ENCODE measurements at regions not wholly inside any gene's neighbourhood (a gene's known extent, or its start where the extent isn't known, plus 50 kb on each side); places are given as distances from the start of the nearest gene placed in this dataset.

- Histone ChIP-seq H3K36me3 (ENCODE audit: control insufficient read depth, insufficient read depth, low read length) (no peaks in the 10 kb centered on the region), H3K9ac (ENCODE audit: low read length) (no peak overlapping the region), H3K4me3 (ENCODE audit: low read length) (no peak overlapping the region), H3K27me3 (ENCODE audit: control insufficient read depth, insufficient read depth, low read length) (no peaks in the 10 kb centered on the region), H3K4me1 (ENCODE audit: control insufficient read depth, insufficient read depth, low read length) (peaks cover 5% of the 10 kb centered on the region), H3K27ac (ENCODE audit: low read depth, low read length) (no peak overlapping the region)
Measured at GRCh38 chr14:58946431-58946830, 242.0 kb upstream of the DAAM1 start.

- Histone ChIP-seq H3K4me3 (ENCODE audit: low read length) (no peak overlapping the region), H3K9ac (ENCODE audit: low read length) (no peak overlapping the region), H3K27me3 (ENCODE audit: control insufficient read depth, insufficient read depth, low read length) (no peaks in the 10 kb centered on the region), H3K27ac (ENCODE audit: low read depth, low read length) (no peak overlapping the region), H3K4me1 (ENCODE audit: control insufficient read depth, insufficient read depth, low read length) (peaks cover 5% of the 10 kb centered on the region), H3K36me3 (ENCODE audit: control insufficient read depth, insufficient read depth, low read length) (no peaks in the 10 kb centered on the region)
Measured at GRCh38 chr14:58947156-58947555, 241.3 kb upstream of the DAAM1 start.

GRCh38 chr14:58947814-58948445, 240.5 kb upstream of the DAAM1 start:
- Histone ChIP-seq H3K36me3 (ENCODE audit: control insufficient read depth, insufficient read depth, low read length) (no peaks in the 10 kb centered on the region), H3K9ac (ENCODE audit: low read length) (no peak overlapping the region), H3K27me3 (ENCODE audit: control insufficient read depth, insufficient read depth, low read length) (no peaks in the 10 kb centered on the region), H3K4me1 (ENCODE audit: control insufficient read depth, insufficient read depth, low read length) (peaks cover 5% of the 10 kb centered on the region), H3K4me3 (ENCODE audit: low read length) (no peak overlapping the region), H3K27ac (ENCODE audit: low read depth, low read length) (no peak overlapping the region)

- Histone ChIP-seq H3K9ac (ENCODE audit: low read length) (no peak overlapping the region), H3K27ac (ENCODE audit: low read depth, low read length) (no peak overlapping the region)
Measured at GRCh38 chr14:58950555-58950954, 237.9 kb upstream of the DAAM1 start.

GRCh38 chr14:58951143-58951542, 237.3 kb upstream of the DAAM1 start:
- no peak overlapping the region for H3K9ac ChIP-seq (ENCODE audit: low read length)
- H3K36me3 ChIP-seq (ENCODE audit: control insufficient read depth, insufficient read depth, low read length) = no peaks in the 10 kb centered on the region
- H3K4me1 ChIP-seq (ENCODE audit: control insufficient read depth, insufficient read depth, low read length) = no peaks in the 10 kb centered on the region
- H3K27me3 ChIP-seq (ENCODE audit: control insufficient read depth, insufficient read depth, low read length) = no peaks in the 10 kb centered on the region
- H3K4me3 ChIP-seq (ENCODE audit: low read length) = no peak overlapping the region
- no peak overlapping the region for H3K27ac ChIP-seq (ENCODE audit: low read depth, low read length)

More at GRCh38 chr14:58950555-58950954, 237.9 kb upstream of the DAAM1 start:
- Histone ChIP-seq H3K4me1 (ENCODE audit: control insufficient read depth, insufficient read depth, low read length) (no peaks in the 10 kb centered on the region), H3K36me3 (ENCODE audit: control insufficient read depth, insufficient read depth, low read length) (no peaks in the 10 kb centered on the region), H3K27me3 (ENCODE audit: control insufficient read depth, insufficient read depth, low read length) (no peaks in the 10 kb centered on the region), H3K4me3 (ENCODE audit: low read length) (no peak overlapping the region)

GRCh38 chr14:58954052-58954451, 234.4 kb upstream of the DAAM1 start:
- Histone ChIP-seq H3K27ac (ENCODE audit: low read depth, low read length) (no peak overlapping the region), H3K9ac (ENCODE audit: low read length) (no peak overlapping the region), H3K36me3 (ENCODE audit: control insufficient read depth, insufficient read depth, low read length) (no peaks in the 10 kb centered on the region), H3K27me3 (ENCODE audit: control insufficient read depth, insufficient read depth, low read length) (no peaks in the 10 kb centered on the region), H3K4me3 (ENCODE audit: low read length) (no peak overlapping the region), H3K4me1 (ENCODE audit: control insufficient read depth, insufficient read depth, low read length) (no peaks in the 10 kb centered on the region)

GRCh38 chr14:58954901-58955861, 233.3 kb upstream of the DAAM1 start:
- Histone ChIP-seq H3K9ac (ENCODE audit: low read length) (no peak overlapping the region), H3K4me3 (ENCODE audit: low read length) (no peak overlapping the region), H3K36me3 (ENCODE audit: control insufficient read depth, insufficient read depth, low read length) (no peaks in the 10 kb centered on the region), H3K4me1 (ENCODE audit: control insufficient read depth, insufficient read depth, low read length) (no peaks in the 10 kb centered on the region), H3K27ac (ENCODE audit: low read depth, low read length) (no peak overlapping the region), H3K27me3 (ENCODE audit: control insufficient read depth, insufficient read depth, low read length) (no peaks in the 10 kb centered on the region)

GRCh38 chr14:58961045-58961731, 227.3 kb upstream of the DAAM1 start:
- Histone ChIP-seq H3K27ac (ENCODE audit: low read depth, low read length) (no peak overlapping the region), H3K27me3 (ENCODE audit: control insufficient read depth, insufficient read depth, low read length) (no peaks in the 10 kb centered on the region), H3K9ac (ENCODE audit: low read length) (no peak overlapping the region), H3K4me3 (ENCODE audit: low read length) (no peak overlapping the region), H3K36me3 (ENCODE audit: control insufficient read depth, insufficient read depth, low read length) (no peaks in the 10 kb centered on the region), H3K4me1 (ENCODE audit: control insufficient read depth, insufficient read depth, low read length) (no peaks in the 10 kb centered on the region)

- no peak overlapping the region for H3K27ac ChIP-seq (ENCODE audit: low read depth, low read length)
- H3K4me1 ChIP-seq (ENCODE audit: control insufficient read depth, insufficient read depth, low read length) = no peaks in the 10 kb centered on the region
Measured at GRCh38 chr14:58963873-58964597, 224.4 kb upstream of the DAAM1 start.

GRCh38 chr14:58964598-58964928, 223.9 kb upstream of the DAAM1 start:
- no peak overlapping the region for H3K4me3 ChIP-seq (ENCODE audit: low read length)
- H3K27ac ChIP-seq (ENCODE audit: low read depth, low read length) = no peak overlapping the region
- no peaks in the 10 kb centered on the region for H3K27me3 ChIP-seq (ENCODE audit: control insufficient read depth, insufficient read depth, low read length)
- no peaks in the 10 kb centered on the region for H3K36me3 ChIP-seq (ENCODE audit: control insufficient read depth, insufficient read depth, low read length)
- no peak overlapping the region for H3K9ac ChIP-seq (ENCODE audit: low read length)
- no peaks in the 10 kb centered on the region for H3K4me1 ChIP-seq (ENCODE audit: control insufficient read depth, insufficient read depth, low read length)

More at GRCh38 chr14:58963873-58964597, 224.4 kb upstream of the DAAM1 start:
- no peaks in the 10 kb centered on the region for H3K36me3 ChIP-seq (ENCODE audit: control insufficient read depth, insufficient read depth, low read length)
- no peak overlapping the region for H3K4me3 ChIP-seq (ENCODE audit: low read length)
- H3K27me3 ChIP-seq (ENCODE audit: control insufficient read depth, insufficient read depth, low read length) = no peaks in the 10 kb centered on the region
- no peak overlapping the region for H3K9ac ChIP-seq (ENCODE audit: low read length)

- no peak overlapping the region for H3K4me3 ChIP-seq (ENCODE audit: low read length)
- no peak overlapping the region for H3K9ac ChIP-seq (ENCODE audit: low read length)
- H3K27ac ChIP-seq (ENCODE audit: low read depth, low read length) = no peak overlapping the region
- no peaks in the 10 kb centered on the region for H3K36me3 ChIP-seq (ENCODE audit: control insufficient read depth, insufficient read depth, low read length)
- H3K4me1 ChIP-seq (ENCODE audit: control insufficient read depth, insufficient read depth, low read length) = peaks cover 3% of the 10 kb centered on the region
- H3K27me3 ChIP-seq (ENCODE audit: control insufficient read depth, insufficient read depth, low read length) = no peaks in the 10 kb centered on the region
Measured at GRCh38 chr14:58965601-58966000, 222.9 kb upstream of the DAAM1 start.

GRCh38 chr14:58966997-58967396, 221.5 kb upstream of the DAAM1 start:
- H3K36me3 ChIP-seq (ENCODE audit: control insufficient read depth, insufficient read depth, low read length) = no peaks in the 10 kb centered on the region
- peaks cover 10% of the 10 kb centered on the region for H3K4me1 ChIP-seq (ENCODE audit: control insufficient read depth, insufficient read depth, low read length)
- H3K9ac ChIP-seq (ENCODE audit: low read length) = no peak overlapping the region
- H3K27me3 ChIP-seq (ENCODE audit: control insufficient read depth, insufficient read depth, low read length) = no peaks in the 10 kb centered on the region
- H3K27ac ChIP-seq (ENCODE audit: low read depth, low read length) = no peak overlapping the region
- H3K4me3 ChIP-seq (ENCODE audit: low read length) = no peak overlapping the region
